Astrocyte of the cerebellum (primary cell): ENCODE measurements at regions not wholly inside any gene's neighbourhood (a gene's known extent, or its start where the extent isn't known, plus 50 kb on each side); places are given as distances from the start of the nearest gene placed in this dataset.

ENCODE experiments used
- DNase-seq: peaks from one replicate; pipeline ENCODE4 v3.0.0-alpha.2; 2011; ENCODE audit warnings: low read depth
- H3K4me3 ChIP-seq: 2 replicates; pipeline ENCODE4 v1.5.1; 2011; ENCODE audit warnings: mild to moderate bottlenecking, low read depth, low read length, moderate library complexity
- in situ Hi-C: cut with HindIII; loops from 2 replicates; pipeline ENCODE4 v1.10.0; 2017; ENCODE audit warnings: low sequenced_read_pairs
- TF ChIP-seq, protein P1 (sequence below): IDR thresholded peaks from 2 replicates; pipeline ENCODE4 v1.5.1; 2012; ENCODE audit warnings: low read length, low read depth, moderate library complexity, mild to moderate bottlenecking; ENCODE audit errors: missing control alignments

GRCh38 chr6:168785720-168786511, 344.9 kb downstream of the SMOC2 start:
- no peak for DNase-seq
- no peak overlapping the region for H3K4me3 ChIP-seq
- TF ChIP-seq, protein P1, sequence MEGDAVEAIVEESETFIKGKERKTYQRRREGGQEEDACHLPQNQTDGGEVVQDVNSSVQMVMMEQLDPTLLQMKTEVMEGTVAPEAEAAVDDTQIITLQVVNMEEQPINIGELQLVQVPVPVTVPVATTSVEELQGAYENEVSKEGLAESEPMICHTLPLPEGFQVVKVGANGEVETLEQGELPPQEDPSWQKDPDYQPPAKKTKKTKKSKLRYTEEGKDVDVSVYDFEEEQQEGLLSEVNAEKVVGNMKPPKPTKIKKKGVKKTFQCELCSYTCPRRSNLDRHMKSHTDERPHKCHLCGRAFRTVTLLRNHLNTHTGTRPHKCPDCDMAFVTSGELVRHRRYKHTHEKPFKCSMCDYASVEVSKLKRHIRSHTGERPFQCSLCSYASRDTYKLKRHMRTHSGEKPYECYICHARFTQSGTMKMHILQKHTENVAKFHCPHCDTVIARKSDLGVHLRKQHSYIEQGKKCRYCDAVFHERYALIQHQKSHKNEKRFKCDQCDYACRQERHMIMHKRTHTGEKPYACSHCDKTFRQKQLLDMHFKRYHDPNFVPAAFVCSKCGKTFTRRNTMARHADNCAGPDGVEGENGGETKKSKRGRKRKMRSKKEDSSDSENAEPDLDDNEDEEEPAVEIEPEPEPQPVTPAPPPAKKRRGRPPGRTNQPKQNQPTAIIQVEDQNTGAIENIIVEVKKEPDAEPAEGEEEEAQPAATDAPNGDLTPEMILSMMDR = no peak
- in situ Hi-C loops = no loop called here

GRCh38 chr6:168784426-168784825, 343.4 kb downstream of the SMOC2 start:
- TF ChIP-seq, protein P1 = no peak
- no peak for DNase-seq
- no peak overlapping the region for H3K4me3 ChIP-seq
- in situ Hi-C loops = no loop called here

- no peak for DNase-seq
- TF ChIP-seq, protein P1 = no peak
- no peak overlapping the region for H3K4me3 ChIP-seq
- in situ Hi-C loops = no loop called here
Observed at GRCh38 chr6:168783720-168784119, 342.7 kb downstream of the SMOC2 start.

- H3K4me3 ChIP-seq = no peak overlapping the region
- TF ChIP-seq, protein P1 = no peak
- in situ Hi-C loops = no loop called here
Observed at GRCh38 chr6:168782187-168782751, 341.3 kb downstream of the SMOC2 start.

DNA sequence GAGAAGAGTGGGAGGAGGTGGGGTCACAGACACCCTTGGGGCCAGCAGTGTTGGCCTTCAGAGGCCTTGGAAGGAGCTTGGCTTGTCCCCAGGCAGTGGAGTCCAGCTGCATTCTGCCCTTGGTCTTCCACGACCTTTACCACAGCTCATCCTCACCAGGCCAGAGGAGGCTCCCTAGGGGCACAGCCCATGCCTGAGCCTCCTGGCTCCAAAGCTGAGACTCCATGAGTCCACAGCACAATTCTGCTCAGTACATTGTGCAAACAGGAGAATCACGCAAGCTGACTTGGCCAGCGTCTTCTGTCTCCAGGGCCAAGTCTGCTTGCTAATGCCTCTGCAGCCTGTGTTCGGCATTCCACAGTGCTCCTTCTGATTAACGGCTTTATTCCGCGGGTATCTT, 337.2 kb downstream of the SMOC2 start:
- TF ChIP-seq, protein P1 = no peak
- in situ Hi-C loops = no loop called here
- H3K4me3 ChIP-seq = no peak overlapping the region
- no peak for DNase-seq

More at GRCh38 chr6:168782187-168782751, 341.3 kb downstream of the SMOC2 start:
- DNase-seq = no peak

GRCh38 chr6:168774381-168774780, 333.4 kb downstream of the SMOC2 start:
- TF ChIP-seq, protein P1 = no peak
- in situ Hi-C loops = no loop called here
- no peak for DNase-seq
- no peak overlapping the region for H3K4me3 ChIP-seq
